ENCODE measurements at regions not wholly inside any gene's neighbourhood (a gene's known extent, or its start where the extent isn't known, plus 50 kb on each side); places are given as distances from the start of the nearest gene placed in this dataset.

- Histone ChIP-seq H4K20me1 (ENCODE audit: low read depth) (no peaks in the 10 kb centered on the region), H3K36me3 (no peaks in the 10 kb centered on the region), H3F3A (ENCODE audit: low read depth) (no peaks in the 10 kb centered on the region), H3K9me3 (ENCODE audit: low read depth) (no peaks in the 10 kb centered on the region), H3K4me3 (no peak overlapping the region), H2AFZ (replicated peaks) (no peak overlapping the region), H3K27me3 (no peaks in the 10 kb centered on the region), H3K4me2 (no peak overlapping the region), H3K27ac (no peak overlapping the region), H3K79me2 (ENCODE audit: low read depth) (no peaks in the 10 kb centered on the region), H3K4me1 (no peaks in the 10 kb centered on the region), H3K9ac (no peak overlapping the region)
- H3K27ac Mint-ChIP-seq, result no peak overlapping the region
- no peaks in the 10 kb centered on the region for H3K4me1 Mint-ChIP-seq
- no peaks in the 10 kb centered on the region for H3K36me3 Mint-ChIP-seq
- TF ChIP-seq EZH2phosphoT487 (IDR thresholded peaks at IDR 0.05), result no peak
- TF ChIP-seq CTCF (IDR thresholded peaks at IDR 0.05), result no peak
- TF ChIP-seq EZH2 (IDR thresholded peaks at IDR 0.05), result no peak
- H3K9me3 Mint-ChIP-seq, result peaks cover 7% of the 10 kb centered on the region
- no peak overlapping the region for H3K4me3 Mint-ChIP-seq
- peaks cover 2% of the 10 kb centered on the region for H3K27me3 Mint-ChIP-seq (ENCODE audit: insufficient read depth, low read depth)
- DNase-seq (ENCODE audit: low spot score), result no peak
Observed at GRCh38 chr3:103693831-103694230, 1259.0 kb downstream of the ZPLD1 start.

- DNase-seq (ENCODE audit: low spot score), result no peak
- Mint-ChIP-seq H3K36me3 (no peaks in the 10 kb centered on the region), H3K27me3 (ENCODE audit: insufficient read depth, low read depth) (no peaks in the 10 kb centered on the region), H3K27ac (no peak overlapping the region), H3K9me3 (no peaks in the 10 kb centered on the region), H3K4me1 (no peaks in the 10 kb centered on the region), H3K4me3 (no peak overlapping the region)
- no peaks in the 10 kb centered on the region for H3K79me2 ChIP-seq (ENCODE audit: low read depth)
- H4K20me1 ChIP-seq (ENCODE audit: low read depth), result no peaks in the 10 kb centered on the region
- no peak overlapping the region for H3K4me3 ChIP-seq
- H3F3A ChIP-seq (ENCODE audit: low read depth), result no peaks in the 10 kb centered on the region
- H2AFZ ChIP-seq (replicated peaks), result no peak overlapping the region
- no peak overlapping the region for H3K27ac ChIP-seq
- TF ChIP-seq CTCF (IDR thresholded peaks at IDR 0.05), result no peak
- no peak for TF ChIP-seq EZH2phosphoT487 (IDR thresholded peaks at IDR 0.05)
- TF ChIP-seq EZH2 (IDR thresholded peaks at IDR 0.05), result no peak
- H3K4me1 ChIP-seq, result no peaks in the 10 kb centered on the region
- H3K4me2 ChIP-seq, result no peak overlapping the region
- H3K27me3 ChIP-seq, result no peaks in the 10 kb centered on the region
- H3K9ac ChIP-seq, result no peak overlapping the region
- no peaks in the 10 kb centered on the region for H3K9me3 ChIP-seq (ENCODE audit: low read depth)
- H3K36me3 ChIP-seq, result no peaks in the 10 kb centered on the region
Observed at GRCh38 chr3:103698646-103699045, 1263.8 kb downstream of the ZPLD1 start.

- TF ChIP-seq CTCF (IDR thresholded peaks at IDR 0.05) (no peak), EZH2phosphoT487 (IDR thresholded peaks at IDR 0.05) (no peak), EZH2 (IDR thresholded peaks at IDR 0.05) (no peak)
- H3K27ac Mint-ChIP-seq, result no peak overlapping the region
- H3F3A ChIP-seq (ENCODE audit: low read depth), result no peaks in the 10 kb centered on the region
- H2AFZ ChIP-seq (replicated peaks), result no peak overlapping the region
- no peaks in the 10 kb centered on the region for H3K36me3 ChIP-seq
- H3K79me2 ChIP-seq (ENCODE audit: low read depth), result no peaks in the 10 kb centered on the region
- no peaks in the 10 kb centered on the region for H3K4me1 Mint-ChIP-seq
- H3K36me3 Mint-ChIP-seq, result no peaks in the 10 kb centered on the region
- H4K20me1 ChIP-seq (ENCODE audit: low read depth), result no peaks in the 10 kb centered on the region
- H3K4me3 Mint-ChIP-seq, result no peak overlapping the region
- no peak overlapping the region for H3K9ac ChIP-seq
- no peaks in the 10 kb centered on the region for H3K9me3 ChIP-seq (ENCODE audit: low read depth)
- H3K27ac ChIP-seq, result no peak overlapping the region
- no peak overlapping the region for H3K4me2 ChIP-seq
- no peak overlapping the region for H3K4me3 ChIP-seq
- H3K9me3 Mint-ChIP-seq, result no peaks in the 10 kb centered on the region
- H3K27me3 Mint-ChIP-seq (ENCODE audit: insufficient read depth, low read depth), result no peaks in the 10 kb centered on the region
- no peaks in the 10 kb centered on the region for H3K27me3 ChIP-seq
- DNase-seq (ENCODE audit: low spot score), result no peak
- H3K4me1 ChIP-seq, result no peaks in the 10 kb centered on the region
Observed at GRCh38 chr3:103699228-103699627, 1264.4 kb downstream of the ZPLD1 start.

- H3K9me3 Mint-ChIP-seq, result no peaks in the 10 kb centered on the region
- Histone ChIP-seq H3K9ac (no peak overlapping the region), H3F3A (ENCODE audit: low read depth) (no peaks in the 10 kb centered on the region), H3K9me3 (ENCODE audit: low read depth) (no peaks in the 10 kb centered on the region), H2AFZ (replicated peaks) (no peak overlapping the region), H3K4me3 (no peak overlapping the region), H3K4me1 (no peaks in the 10 kb centered on the region), H3K27ac (no peak overlapping the region), H3K4me2 (no peak overlapping the region), H3K79me2 (ENCODE audit: low read depth) (no peaks in the 10 kb centered on the region), H3K36me3 (no peaks in the 10 kb centered on the region), H3K27me3 (no peaks in the 10 kb centered on the region), H4K20me1 (ENCODE audit: low read depth) (no peaks in the 10 kb centered on the region)
- DNase-seq (ENCODE audit: low spot score), result no peak
- H3K4me3 Mint-ChIP-seq, result no peak overlapping the region
- TF ChIP-seq EZH2 (IDR thresholded peaks at IDR 0.05) (no peak), EZH2phosphoT487 (IDR thresholded peaks at IDR 0.05) (no peak), CTCF (IDR thresholded peaks at IDR 0.05) (no peak)
- H3K4me1 Mint-ChIP-seq, result no peaks in the 10 kb centered on the region
- no peaks in the 10 kb centered on the region for H3K36me3 Mint-ChIP-seq
- H3K27ac Mint-ChIP-seq, result no peak overlapping the region
- H3K27me3 Mint-ChIP-seq (ENCODE audit: insufficient read depth, low read depth), result no peaks in the 10 kb centered on the region
Observed at GRCh38 chr3:103705641-103706040, 1270.8 kb downstream of the ZPLD1 start.

Data from neural progenitor cell (in vitro differentiated cells).